HG03565 (cell line): ENCODE measurements at regions not wholly inside any gene's neighbourhood (a gene's known extent, or its start where the extent isn't known, plus 50 kb on each side); places are given as distances from the start of the nearest gene placed in this dataset.
"Not testable (repeated sequence)": the region's sequence is repeated elsewhere in the genome, so short reads cannot be mapped to it uniquely, and the experiment has no call there.

Source experiments
- ATAC-seq: cut with Tn5 transposase; IDR thresholded peaks from one replicate; pipeline ENCODE4 v1.9.1; 2021; ENCODE audit warnings: mild to moderate bottlenecking, moderate library complexity; ENCODE audit not compliant: unreplicated experiment

GRCh38 chr16:17563323-17564091 lies 92.7 kb upstream of the XYLT1 start:
- ATAC-seq: no peak

GRCh38 chr16:17561056-17561455 lies 90.3 kb upstream of the XYLT1 start:
- ATAC-seq: no peak

GRCh38 chr16:17560548-17560947 lies 89.8 kb upstream of the XYLT1 start:
- ATAC-seq: no peak

- no peak for ATAC-seq
These were observed 88.6 kb upstream of the XYLT1 start for GRCh38 chr16:17559394-17559793.

- ATAC-seq: no peak
These were observed 87.2 kb upstream of the XYLT1 start for GRCh38 chr16:17557949-17558348.

GRCh38 chr16:17557480-17557879 lies 86.7 kb upstream of the XYLT1 start:
- no peak for ATAC-seq

- no peak for ATAC-seq
These were observed 85.7 kb upstream of the XYLT1 start for GRCh38 chr16:17556276-17557052.

- no peak for ATAC-seq
These were observed 84.4 kb upstream of the XYLT1 start for GRCh38 chr16:17555176-17555575.

GRCh38 chr16:17552351-17552750 lies 81.6 kb upstream of the XYLT1 start:
- no peak for ATAC-seq

- ATAC-seq: not testable (repeated sequence)
These were observed 80.9 kb upstream of the XYLT1 start for GRCh38 chr16:17551682-17552081.

GRCh38 chr16:17548825-17549224 lies 78.1 kb upstream of the XYLT1 start:
- no peak for ATAC-seq

GRCh38 chr16:17544785-17545184 lies 74.0 kb upstream of the XYLT1 start:
- ATAC-seq: no peak

GRCh38 chr16:17544304-17544703 lies 73.5 kb upstream of the XYLT1 start:
- no peak for ATAC-seq

GRCh38 chr16:17543073-17543472 lies 72.3 kb upstream of the XYLT1 start:
- no peak for ATAC-seq

GRCh38 chr16:17541324-17541723 lies 70.6 kb upstream of the XYLT1 start:
- ATAC-seq: no peak

- ATAC-seq: no peak
These were observed 68.2 kb upstream of the XYLT1 start for GRCh38 chr16:17538927-17539326.

GRCh38 chr16:17532338-17532995 lies 61.7 kb upstream of the XYLT1 start:
- peak; percentile 49 for ATAC-seq

- ATAC-seq: peak; percentile 63
These were observed 59.4 kb upstream of the XYLT1 start for GRCh38 chr16:17529982-17530760.

GRCh38 chr16:17526956-17527937 lies 56.5 kb upstream of the XYLT1 start:
- no peak for ATAC-seq

- ATAC-seq: no peak
These were observed 53.9 kb upstream of the XYLT1 start for GRCh38 chr16:17524656-17525055.
